SK-N-MC (cell line): ENCODE measurements at regions not wholly inside any gene's neighbourhood (a gene's known extent, or its start where the extent isn't known, plus 50 kb on each side); places are given as distances from the start of the nearest gene placed in this dataset.

Experiments
- EZH2 ChIP-seq: fragments of 200-600 bp; sonication (generic); IDR thresholded peaks from one replicate; pipeline ENCODE4 v1.6.1; 2017; ENCODE audit warnings: antibody characterized with exemption
- FOXP2 ChIP-seq: optimal IDR thresholded peaks from 2 replicates; pipeline ENCODE3; 2011; ENCODE audit warnings: mild to moderate bottlenecking, moderate library complexity; ENCODE audit not compliant: insufficient read depth; ENCODE audit errors: extremely low read length, control extremely low read depth
- POLR2AphosphoS5 ChIP-seq: IDR thresholded peaks from 2 replicates; pipeline ENCODE4 v1.6.1; 2012; ENCODE audit warnings: mild to moderate bottlenecking, low read depth, low read length, borderline replicate concordance

DNA sequence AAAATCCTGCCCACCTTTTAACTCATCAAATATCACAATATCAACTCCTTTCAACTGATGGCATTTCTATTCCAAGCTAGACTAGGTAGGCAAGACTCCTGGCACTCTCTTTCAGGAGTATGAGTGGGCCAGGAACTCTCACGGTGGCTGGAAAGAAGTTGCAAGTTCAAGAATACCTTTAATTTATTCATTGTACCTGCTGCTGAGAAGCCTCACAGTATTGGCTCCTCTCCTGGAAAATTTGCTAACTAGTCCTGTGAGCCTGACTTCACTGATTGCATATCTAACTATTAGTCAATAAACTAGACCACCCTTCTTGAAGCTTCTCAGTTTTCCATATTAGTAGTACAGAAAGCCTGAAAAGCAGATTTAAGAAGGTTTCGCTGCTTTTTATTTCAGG lies 120.2 kb downstream of the DUSP10 start:
- no peak for TF ChIP-seq EZH2
- TF ChIP-seq POLR2AphosphoS5 = no peak
- TF ChIP-seq FOXP2 = no peak
